H54 (cell line): ENCODE measurements at regions not wholly inside any gene's neighbourhood (a gene's known extent, or its start where the extent isn't known, plus 50 kb on each side); places are given as distances from the start of the nearest gene placed in this dataset.

ENCODE experiments used
- DNase-seq: peaks from one replicate; pipeline ENCODE4 v3.0.0; 2011; ENCODE audit warnings: low spot score, mixed read lengths; ENCODE audit not compliant: insufficient read length
- FAIRE-seq: peaks from 3 replicates; lab custom pipeline; 2011; peaks lifted over from hg19 to GRCh38; lab: Jason Lieb, UNC
- POLR2A ChIP-seq: IDR thresholded peaks from 2 replicates; pipeline ENCODE4 v1.6.1; 2011; ENCODE audit warnings: low read depth, mild to moderate bottlenecking, low read length

DNA sequence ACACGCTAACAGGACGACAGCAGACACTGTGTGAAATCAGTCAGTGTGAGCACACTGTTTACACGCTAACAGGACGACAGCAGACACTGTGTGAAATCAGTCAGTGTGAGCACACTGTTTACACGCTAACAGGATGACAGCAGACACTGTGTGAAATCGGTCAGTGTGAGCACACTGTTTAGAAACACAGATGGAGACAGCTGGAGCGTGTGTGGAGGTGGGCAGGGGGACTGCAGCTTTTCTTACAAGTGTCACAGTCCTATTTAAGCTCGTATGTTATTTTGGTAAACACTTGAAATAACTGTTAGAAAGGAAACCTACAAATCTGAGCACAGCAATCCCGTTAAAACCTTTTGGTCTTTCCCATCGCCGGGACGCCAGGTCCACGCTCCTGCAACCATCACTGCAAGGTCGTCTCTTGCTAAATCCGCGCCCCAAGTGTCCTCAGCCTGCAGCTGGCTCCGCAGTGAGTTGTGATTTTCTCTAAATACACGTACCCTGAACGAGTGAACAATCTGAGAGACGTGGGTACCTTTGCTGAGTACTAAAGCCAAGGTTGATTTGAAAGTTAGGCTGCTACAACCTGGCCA lies 58.9 kb upstream of the CTDP1 start:
- FAIRE-seq, result no peak
- no peak for TF ChIP-seq POLR2A
- no peak for DNase-seq

- FAIRE-seq, result no peak
These were observed 58.1 kb upstream of the CTDP1 start for GRCh38 chr18:79621501-79621900.

DNA sequence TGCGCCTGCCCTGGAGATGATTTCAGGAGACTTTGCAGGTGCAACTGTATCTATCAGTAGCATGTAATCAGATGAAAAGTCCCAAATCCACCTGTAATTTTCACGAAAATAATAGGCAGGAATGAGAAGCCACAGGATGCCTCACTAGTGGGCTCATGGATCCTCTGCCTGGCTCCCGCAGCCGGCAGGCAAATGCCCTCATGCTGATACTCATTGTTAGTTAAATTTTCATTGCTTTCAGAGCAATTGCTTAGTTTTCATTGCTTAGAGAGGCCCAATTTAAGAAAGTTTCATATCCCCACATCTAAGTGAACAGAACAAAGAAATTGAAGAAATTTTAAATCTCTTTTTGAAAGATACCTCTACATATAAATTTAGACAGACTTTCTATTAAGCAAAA lies 57.6 kb upstream of the CTDP1 start:
- DNase-seq (no peak), FAIRE-seq (no peak)
- TF ChIP-seq POLR2A, result no peak

More at GRCh38 chr18:79621501-79621900, 58.1 kb upstream of the CTDP1 start:
- no peak for DNase-seq
- TF ChIP-seq POLR2A, result no peak

- FAIRE-seq, result no peak
- TF ChIP-seq POLR2A, result no peak
- DNase-seq, result no peak
These were observed 55.0 kb upstream of the CTDP1 start for GRCh38 chr18:79624356-79625170.

DNA sequence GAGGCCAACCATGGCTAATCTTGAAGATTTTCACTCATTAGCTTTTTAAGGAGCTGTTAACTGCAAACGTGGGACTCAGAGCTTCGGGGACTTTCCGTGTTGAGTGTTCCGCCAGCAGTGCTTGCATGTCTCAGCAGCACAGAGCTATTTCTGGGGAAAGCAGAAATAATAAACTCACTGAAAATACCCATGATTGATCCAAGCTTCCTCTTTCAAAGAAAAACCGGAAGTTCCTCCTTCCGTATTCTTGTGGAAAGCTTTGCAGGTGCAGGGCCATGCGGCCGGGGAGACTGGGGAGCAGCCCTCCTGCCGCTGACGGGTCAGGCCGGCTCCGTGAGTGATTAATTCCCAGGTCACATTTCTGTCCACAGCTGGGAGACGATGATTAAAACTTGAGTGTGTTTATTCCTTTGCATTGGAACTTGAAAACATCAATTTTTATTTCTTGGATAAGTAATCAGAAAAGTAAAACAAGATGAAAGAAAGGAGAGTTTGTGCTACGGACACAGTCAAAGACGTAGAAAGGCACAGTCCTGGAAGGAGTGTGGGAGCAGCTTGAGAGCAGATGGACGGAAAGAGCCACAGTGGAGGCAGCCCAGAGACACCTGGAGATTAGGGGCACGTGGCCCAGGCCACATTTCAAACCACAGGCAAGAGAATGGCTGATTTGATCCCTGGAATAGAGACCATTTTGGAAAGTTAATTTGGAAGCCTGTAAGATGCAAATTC lies 54.2 kb upstream of the CTDP1 start:
- FAIRE-seq (no peak), DNase-seq (no peak)
- TF ChIP-seq POLR2A, result no peak

DNA sequence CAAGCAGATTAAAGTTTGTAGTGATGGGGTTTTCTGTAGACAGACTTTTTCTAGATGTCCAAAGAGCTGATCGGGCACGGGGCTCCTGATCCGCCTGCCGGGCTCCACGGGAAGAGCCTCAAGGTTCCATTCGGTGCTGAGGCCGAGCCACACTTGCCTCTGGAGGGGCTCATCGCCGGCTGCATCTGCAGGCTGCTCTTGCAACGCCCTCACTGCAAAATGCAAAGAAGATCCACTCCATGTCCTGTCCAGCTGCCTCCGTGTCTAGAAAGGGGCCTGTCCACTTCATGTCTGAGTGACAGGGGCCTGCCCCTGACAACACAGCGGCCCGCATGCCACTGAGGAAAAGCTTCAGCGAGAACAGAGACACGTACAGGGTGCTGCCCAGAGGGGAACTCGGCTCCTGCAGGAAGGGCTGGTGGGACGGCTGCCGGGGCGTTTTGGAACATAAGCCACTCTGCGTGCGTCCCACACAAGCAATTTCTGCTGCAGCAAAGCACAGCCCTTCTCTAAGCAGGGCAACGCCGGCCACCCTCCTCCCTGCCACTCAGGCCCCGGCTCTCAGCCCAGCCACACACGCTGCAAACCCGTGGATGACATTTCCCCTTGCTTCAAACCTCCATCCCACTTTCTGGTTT lies 53.6 kb upstream of the CTDP1 start:
- no peak for TF ChIP-seq POLR2A
- DNase-seq (no peak), FAIRE-seq (no peak)

DNA sequence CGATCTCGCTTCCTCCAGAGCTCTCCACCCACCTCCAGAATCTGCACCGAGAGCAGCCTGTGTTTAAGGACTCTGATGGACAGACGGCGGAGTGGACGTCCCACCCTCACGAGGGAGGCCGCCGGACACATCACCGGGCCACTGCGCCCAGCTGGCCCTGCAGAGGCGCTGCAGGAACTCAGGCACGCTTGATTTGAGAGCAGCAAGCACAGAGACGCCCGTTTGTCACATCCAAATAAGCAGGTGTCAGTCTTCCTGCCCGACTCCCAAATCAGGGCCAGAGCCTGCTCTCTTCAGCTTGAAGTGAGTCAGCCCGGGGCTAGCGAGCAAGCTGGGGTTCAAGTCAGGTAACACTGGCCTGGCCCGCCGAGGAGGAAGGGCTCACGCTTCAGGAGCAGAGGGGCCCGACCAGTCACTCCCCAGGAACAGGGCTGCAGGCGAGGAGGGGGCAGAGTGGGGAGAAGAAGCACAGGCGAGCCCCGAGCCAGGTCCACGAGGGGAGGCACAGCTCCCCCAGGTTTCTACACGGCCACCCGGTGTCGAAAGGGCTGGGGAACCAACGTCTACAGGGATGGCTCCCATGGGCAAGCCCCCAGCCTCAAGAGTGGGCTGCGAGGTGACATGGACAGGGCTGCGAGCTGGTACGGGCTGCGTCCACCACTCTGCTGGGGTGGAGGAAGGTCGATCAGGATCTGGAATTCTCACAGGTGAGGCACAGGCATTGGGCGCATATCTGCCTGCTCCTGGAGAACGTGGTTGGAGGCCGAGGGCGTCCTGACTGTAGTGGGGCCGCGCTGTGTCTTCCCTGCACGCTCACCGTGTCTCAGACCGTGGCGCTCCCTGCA lies 52.5 kb upstream of the CTDP1 start:
- DNase-seq (no peak), FAIRE-seq (no peak)
- TF ChIP-seq POLR2A, result no peak

DNA sequence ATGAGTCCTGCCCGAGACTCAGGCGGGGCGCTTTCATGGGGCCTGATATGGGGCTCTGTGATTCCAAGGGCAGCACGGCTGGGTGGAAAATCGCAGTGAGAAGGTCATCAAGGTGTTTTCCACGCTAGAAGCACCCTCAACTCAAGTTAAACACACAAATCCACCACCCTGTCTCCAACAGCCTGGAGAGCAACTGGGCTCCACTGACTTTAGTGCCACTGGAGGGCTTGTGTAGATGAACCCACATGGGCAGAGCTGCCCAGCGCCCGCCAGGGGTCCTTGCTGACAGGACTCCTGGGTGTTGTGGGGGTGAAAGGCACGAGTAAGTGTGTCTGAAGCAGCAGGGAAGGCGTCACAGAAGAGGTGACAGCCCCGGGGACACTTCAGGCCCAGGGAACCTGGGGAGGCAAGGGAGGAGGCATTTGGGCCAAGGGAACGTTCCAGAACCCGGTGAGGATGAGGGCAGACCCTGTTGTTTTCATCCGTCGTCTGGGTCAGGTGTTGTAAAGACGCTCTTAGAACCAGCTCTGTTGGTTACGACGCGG lies 51.8 kb upstream of the CTDP1 start:
- FAIRE-seq (no peak), DNase-seq (no peak)
- no peak for TF ChIP-seq POLR2A

- no peak for FAIRE-seq
- no peak for DNase-seq
- no peak for TF ChIP-seq POLR2A
These were observed 51.0 kb upstream of the CTDP1 start for GRCh38 chr18:79628416-79629248.

- TF ChIP-seq POLR2A, result no peak
- FAIRE-seq, result no peak
- DNase-seq, result no peak
These were observed 50.4 kb upstream of the CTDP1 start for GRCh38 chr18:79629249-79629558.

GRCh38 chr18:79629606-79630005 lies 50.0 kb upstream of the CTDP1 start:
- DNase-seq, result no peak
- no peak for TF ChIP-seq POLR2A

More at GRCh38 chr18:79629606-79630005, 50.0 kb upstream of the CTDP1 start:
- no peak for FAIRE-seq
